HEK293 (cell line): ENCODE measurements at regions not wholly inside any gene's neighbourhood (a gene's known extent, or its start where the extent isn't known, plus 50 kb on each side); places are given as distances from the start of the nearest gene placed in this dataset.

Experiments
- CTCF ChIA-PET: fragments of 350-600 bp; formaldehyde crosslinking; extraction: SDS; loops from one replicate; lab custom pipeline; 2021; ENCODE audit warnings: antibody characterized with exemption; lab: Yijun Ruan, JAX
- POLR2A ChIA-PET: fragments of 300-600 bp; formaldehyde crosslinking; extraction: SDS; loops from one replicate; lab custom pipeline; 2020; ENCODE audit warnings: antibody characterized with exemption, inconsistent platforms; lab: Yijun Ruan, JAX
- H3K27ac ChIP-seq: fragments of 200-500 bp; sonication (Bioruptor generic); 2 replicates; pipeline ENCODE4 v1.5.1; 2014; ENCODE audit warnings: low read depth, low read length, control low read depth, inconsistent platforms; ENCODE audit errors: extremely low read depth
- H3K36me3 ChIP-seq, 2 experiments: fragments of 200-500 bp in 1 of 2; sonication (Bioruptor generic) in 1 of 2; 1 replicate in 1 of 2; 2 replicates in 1 of 2; pipeline ENCODE4 v1.5.1; 2014 to 2017; ENCODE audit warnings: inconsistent platforms in 2 of 2, low read length in 2 of 2; ENCODE audit not compliant: control insufficient read depth in 2 of 2, insufficient read depth in 1 of 2
- H3K4me1 ChIP-seq: fragments of 200-500 bp; sonication (Bioruptor generic); 2 replicates; pipeline ENCODE4 v1.5.1; 2014; ENCODE audit warnings: mild to moderate bottlenecking, low read length, inconsistent platforms; ENCODE audit not compliant: control insufficient read depth, insufficient read depth
- H3K4me3 ChIP-seq: 2 replicates; pipeline ENCODE4 v1.5.1; 2011; ENCODE audit warnings: low read depth, mild to moderate bottlenecking, control low read depth, low read length, moderate library complexity
- H3K9me3 ChIP-seq: fragments of 200-500 bp; sonication (Bioruptor generic); 2 replicates; pipeline ENCODE4 v1.5.1; 2014; ENCODE audit warnings: low read depth, low read length, inconsistent platforms; ENCODE audit not compliant: control insufficient read depth, insufficient read depth
- HIC1 ChIP-seq: fragments of 450-650 bp; formaldehyde crosslinking; IDR thresholded peaks from 2 replicates; pipeline ENCODE4 v1.5.1; 2016; ENCODE audit warnings: missing biosample characterization, missing genetic modification characterization
- HOXD13 ChIP-seq: sonication (generic); formaldehyde crosslinking; IDR thresholded peaks from 2 replicates; pipeline ENCODE4 v1.8.0; 2022; ENCODE audit warnings: missing genetic modification reagents, borderline replicate concordance
- IKZF3 ChIP-seq: fragments of 450-650 bp; IDR thresholded peaks from 2 replicates; pipeline ENCODE4 v1.5.0; 2018; ENCODE audit warnings: missing biosample characterization, mild to moderate bottlenecking, missing genetic modification characterization, moderate library complexity
- KLF1 ChIP-seq: fragments of 450-650 bp; formaldehyde crosslinking; IDR thresholded peaks from 2 replicates; pipeline ENCODE4 v1.5.1; 2016; ENCODE audit warnings: missing biosample characterization, missing genetic modification characterization
- OSR2 ChIP-seq: fragments of 450-650 bp; formaldehyde crosslinking; IDR thresholded peaks from 2 replicates; pipeline ENCODE4 v1.5.1; 2016; ENCODE audit warnings: missing biosample characterization, missing genetic modification characterization
- REST ChIP-seq: fragments of 450-650 bp; formaldehyde crosslinking; IDR thresholded peaks from 2 replicates; pipeline ENCODE4 v1.5.1; 2016; ENCODE audit warnings: missing biosample characterization, missing genetic modification characterization
- ZNF133 ChIP-seq: fragments of 450-650 bp; formaldehyde crosslinking; IDR thresholded peaks from 2 replicates; pipeline ENCODE4 v1.5.1; 2016; ENCODE audit warnings: missing biosample characterization, missing genetic modification characterization
- ZNF184 ChIP-seq: fragments of 450-650 bp; IDR thresholded peaks from 2 replicates; pipeline ENCODE4 v1.5.1; 2018; ENCODE audit warnings: missing biosample characterization, mild to moderate bottlenecking, missing genetic modification characterization
- ZNF292 ChIP-seq: fragments of 450-650 bp; formaldehyde crosslinking; IDR thresholded peaks from 2 replicates; pipeline ENCODE4 v1.5.1; 2016; ENCODE audit warnings: low read depth, missing biosample characterization, missing genetic modification characterization, borderline replicate concordance
- ZNF433 ChIP-seq: fragments of 450-650 bp; formaldehyde crosslinking; IDR thresholded peaks from 2 replicates; pipeline ENCODE4 v1.5.1; 2016; ENCODE audit warnings: missing biosample characterization, missing genetic modification characterization, low read depth
- ZNF510 ChIP-seq: fragments of 450-650 bp; formaldehyde crosslinking; IDR thresholded peaks from 2 replicates; pipeline ENCODE4 v1.5.1; 2018; ENCODE audit warnings: mild to moderate bottlenecking, missing genetic modification characterization, missing biosample characterization; ENCODE audit not compliant: insufficient replicate concordance
- ZNF544 ChIP-seq: fragments of 450-650 bp; formaldehyde crosslinking; IDR thresholded peaks from 2 replicates; pipeline ENCODE4 v1.5.0; 2017; ENCODE audit warnings: missing biosample characterization, missing genetic modification characterization
- ZNF670 ChIP-seq: fragments of 450-650 bp; formaldehyde crosslinking; IDR thresholded peaks from 2 replicates; pipeline ENCODE4 v1.5.1; 2016; ENCODE audit warnings: missing biosample characterization, missing genetic modification characterization, low read depth
- ZNF777 ChIP-seq: fragments of 450-650 bp; formaldehyde crosslinking; IDR thresholded peaks from 2 replicates; pipeline ENCODE4 v1.5.1; 2017; ENCODE audit warnings: missing biosample characterization, missing genetic modification characterization, borderline replicate concordance
- ZNF830 ChIP-seq: fragments of 450-650 bp; IDR thresholded peaks from 2 replicates; pipeline ENCODE4 v1.5.0; 2018; ENCODE audit warnings: missing biosample characterization, missing genetic modification characterization, low read depth, mild to moderate bottlenecking, moderate library complexity
- TF ChIP-seq, protein P1 (sequence below): fragments of 450-650 bp; formaldehyde crosslinking; IDR thresholded peaks from 2 replicates; pipeline ENCODE4 v1.5.1; 2016; ENCODE audit warnings: missing biosample characterization, missing genetic modification characterization
- TF ChIP-seq, protein P2 (sequence below): fragments of 450-650 bp; formaldehyde crosslinking; IDR thresholded peaks from 2 replicates; pipeline ENCODE4 v1.5.1; 2017; ENCODE audit warnings: missing biosample characterization, missing genetic modification characterization
- TF ChIP-seq, protein P3 (sequence below): fragments of 450-650 bp; formaldehyde crosslinking; IDR thresholded peaks from 2 replicates; pipeline ENCODE4 v1.5.1; 2016; ENCODE audit warnings: missing biosample characterization, missing genetic modification characterization

DNA sequence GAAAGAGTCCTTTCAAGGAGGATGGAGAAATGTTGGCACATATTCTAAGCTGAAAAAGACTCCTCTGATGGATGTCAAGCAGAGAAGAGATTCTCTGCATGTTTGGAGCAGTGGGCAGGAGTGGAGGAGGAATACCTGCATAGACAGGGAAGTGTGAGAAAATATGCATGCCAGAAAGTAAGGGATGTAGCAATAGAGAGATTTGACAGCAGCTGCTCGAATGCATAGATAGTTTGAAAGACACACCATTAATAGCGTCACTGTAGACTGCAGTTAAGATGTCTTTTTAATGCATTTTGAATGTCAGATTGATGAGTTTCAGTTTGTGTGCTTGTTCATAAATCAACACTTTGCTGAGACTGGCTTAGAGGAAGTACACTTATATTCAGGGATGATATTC is 169.9 kb upstream of the POT1 start:
- H3K9me3 ChIP-seq = no peaks in the 10 kb centered on the region
- no peaks in the 10 kb centered on the region for H3K36me3 ChIP-seq
- CTCF ChIA-PET = no interaction called here
- no peaks in the 10 kb centered on the region for H3K4me1 ChIP-seq
- no peak overlapping the region for H3K27ac ChIP-seq
- POLR2A ChIA-PET = no interaction called here
- H3K4me3 ChIP-seq = no peak overlapping the region
- TF ChIP-seq ZNF184 (tag by site-specific recombination) (no peak), ZNF292 (tag by site-specific recombination) (no peak), OSR2 (no peak), KLF1 (tag by site-specific recombination) (no peak), ZNF133 (no peak), IKZF3 (no peak), ZNF830 (no peak), ZNF777 (tag by site-specific recombination) (no peak), ZNF510 (tag by site-specific recombination) (no peak), HIC1 (tag by site-specific recombination) (no peak), ZNF670 (no peak), HOXD13 (no peak), REST (no peak), ZNF544 (tag by site-specific recombination) (no peak), ZNF433 (no peak)
- TF ChIP-seq, protein P1, sequence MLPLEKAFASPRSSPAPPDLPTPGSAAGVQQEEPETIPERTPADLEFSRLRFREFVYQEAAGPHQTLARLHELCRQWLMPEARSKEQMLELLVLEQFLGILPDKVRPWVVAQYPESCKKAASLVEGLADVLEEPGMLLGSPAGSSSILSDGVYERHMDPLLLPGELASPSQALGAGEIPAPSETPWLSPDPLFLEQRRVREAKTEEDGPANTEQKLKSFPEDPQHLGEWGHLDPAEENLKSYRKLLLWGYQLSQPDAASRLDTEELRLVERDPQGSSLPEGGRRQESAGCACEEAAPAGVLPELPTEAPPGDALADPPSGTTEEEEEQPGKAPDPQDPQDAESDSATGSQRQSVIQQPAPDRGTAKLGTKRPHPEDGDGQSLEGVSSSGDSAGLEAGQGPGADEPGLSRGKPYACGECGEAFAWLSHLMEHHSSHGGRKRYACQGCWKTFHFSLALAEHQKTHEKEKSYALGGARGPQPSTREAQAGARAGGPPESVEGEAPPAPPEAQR (tag by site-specific recombination) = no peak
- TF ChIP-seq, protein P2, sequence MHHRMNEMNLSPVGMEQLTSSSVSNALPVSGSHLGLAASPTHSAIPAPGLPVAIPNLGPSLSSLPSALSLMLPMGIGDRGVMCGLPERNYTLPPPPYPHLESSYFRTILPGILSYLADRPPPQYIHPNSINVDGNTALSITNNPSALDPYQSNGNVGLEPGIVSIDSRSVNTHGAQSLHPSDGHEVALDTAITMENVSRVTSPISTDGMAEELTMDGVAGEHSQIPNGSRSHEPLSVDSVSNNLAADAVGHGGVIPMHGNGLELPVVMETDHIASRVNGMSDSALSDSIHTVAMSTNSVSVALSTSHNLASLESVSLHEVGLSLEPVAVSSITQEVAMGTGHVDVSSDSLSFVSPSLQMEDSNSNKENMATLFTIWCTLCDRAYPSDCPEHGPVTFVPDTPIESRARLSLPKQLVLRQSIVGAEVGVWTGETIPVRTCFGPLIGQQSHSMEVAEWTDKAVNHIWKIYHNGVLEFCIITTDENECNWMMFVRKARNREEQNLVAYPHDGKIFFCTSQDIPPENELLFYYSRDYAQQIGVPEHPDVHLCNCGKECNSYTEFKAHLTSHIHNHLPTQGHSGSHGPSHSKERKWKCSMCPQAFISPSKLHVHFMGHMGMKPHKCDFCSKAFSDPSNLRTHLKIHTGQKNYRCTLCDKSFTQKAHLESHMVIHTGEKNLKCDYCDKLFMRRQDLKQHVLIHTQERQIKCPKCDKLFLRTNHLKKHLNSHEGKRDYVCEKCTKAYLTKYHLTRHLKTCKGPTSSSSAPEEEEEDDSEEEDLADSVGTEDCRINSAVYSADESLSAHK = no peak
- TF ChIP-seq, protein P3, sequence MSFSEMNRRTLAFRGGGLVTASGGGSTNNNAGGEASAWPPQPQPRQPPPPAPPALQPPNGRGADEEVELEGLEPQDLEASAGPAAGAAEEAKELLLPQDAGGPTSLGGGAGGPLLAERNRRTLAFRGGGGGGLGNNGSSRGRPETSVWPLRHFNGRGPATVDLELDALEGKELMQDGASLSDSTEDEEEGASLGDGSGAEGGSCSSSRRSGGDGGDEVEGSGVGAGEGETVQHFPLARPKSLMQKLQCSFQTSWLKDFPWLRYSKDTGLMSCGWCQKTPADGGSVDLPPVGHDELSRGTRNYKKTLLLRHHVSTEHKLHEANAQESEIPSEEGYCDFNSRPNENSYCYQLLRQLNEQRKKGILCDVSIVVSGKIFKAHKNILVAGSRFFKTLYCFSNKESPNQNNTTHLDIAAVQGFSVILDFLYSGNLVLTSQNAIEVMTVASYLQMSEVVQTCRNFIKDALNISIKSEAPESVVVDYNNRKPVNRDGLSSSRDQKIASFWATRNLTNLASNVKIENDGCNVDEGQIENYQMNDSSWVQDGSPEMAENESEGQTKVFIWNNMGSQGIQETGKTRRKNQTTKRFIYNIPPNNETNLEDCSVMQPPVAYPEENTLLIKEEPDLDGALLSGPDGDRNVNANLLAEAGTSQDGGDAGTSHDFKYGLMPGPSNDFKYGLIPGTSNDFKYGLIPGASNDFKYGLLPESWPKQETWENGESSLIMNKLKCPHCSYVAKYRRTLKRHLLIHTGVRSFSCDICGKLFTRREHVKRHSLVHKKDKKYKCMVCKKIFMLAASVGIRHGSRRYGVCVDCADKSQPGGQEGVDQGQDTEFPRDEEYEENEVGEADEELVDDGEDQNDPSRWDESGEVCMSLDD (tag by site-specific recombination) = no peak
- TF ChIP-seq, all 188 proteins: peak for 0
